A549 (cell line): ENCODE measurements at regions not wholly inside any gene's neighbourhood (a gene's known extent, or its start where the extent isn't known, plus 50 kb on each side); places are given as distances from the start of the nearest gene placed in this dataset.

Experiments used
- ATAC-seq, 2 experiments: fragments of 200-7000 bp in 1 of 2; fragments of >200 bp in 1 of 2; cut with Nextera tagmentation in 1 of 2; cut with Tn5 transposase in 1 of 2; 3 replicates each; pipeline versions ENCODE4 v1.8.0 to v1.9.1; 2018 to 2020; ENCODE audit warnings: mild to moderate bottlenecking in 1 of 2, moderate library complexity in 1 of 2
- CTCF ChIA-PET: fragments of 300-600 bp; sonication (Branson Sonifier 250); formaldehyde crosslinking; extraction: SDS; loops from one replicate; lab custom pipeline; 2021; ENCODE audit warnings: antibody characterized with exemption, inconsistent platforms; lab: Yijun Ruan, JAX
- POLR2A ChIA-PET: fragments of 350-600 bp; formaldehyde crosslinking; extraction: SDS; loops from one replicate; lab custom pipeline; 2021; ENCODE audit warnings: antibody characterized with exemption, inconsistent platforms; lab: Yijun Ruan, JAX
- DNase-seq, 2 experiments: peaks; one replicate each; pipeline versions ENCODE4 v3.0.0 to v3.0.0-alpha.2; 2011 to 2016; ENCODE audit warnings: low read depth in 1 of 2, low spot score in 1 of 2
- FAIRE-seq: peaks from 2 replicates; lab custom pipeline; 2011; peaks lifted over from hg19 to GRCh38; lab: Jason Lieb, UNC
- H3K27ac ChIP-seq, 2 experiments: fragments of >200 bp; sonication (Bioruptor Twin); formaldehyde crosslinking; 3 replicates each; pipeline ENCODE4 v1.5.1; 2016 to 2017
- H3K4me1 ChIP-seq: fragments of >200 bp; sonication (Bioruptor Twin); formaldehyde crosslinking; 3 replicates; pipeline ENCODE4 v1.6.1; 2016
- H3K4me2 ChIP-seq: fragments of >200 bp; sonication (Bioruptor Twin); formaldehyde crosslinking; 3 replicates; pipeline ENCODE4 v1.6.1; 2016
- H3K4me3 ChIP-seq: fragments of >200 bp; sonication (Bioruptor Twin); formaldehyde crosslinking; 3 replicates; pipeline ENCODE4 v1.5.1; 2016
- H3K9me3 ChIP-seq: fragments of >200 bp; sonication (Bioruptor Twin); formaldehyde crosslinking; 3 replicates; pipeline ENCODE4 v1.6.1; 2016
- CBX8 ChIP-seq: fragments of 200-600 bp; sonication (generic); IDR thresholded peaks from 2 replicates; pipeline ENCODE4 v1.6.1; 2016
- CEBPB ChIP-seq, 2 experiments: fragments of >200 bp in 1 of 2; sonication (Bioruptor Twin) in 1 of 2; formaldehyde crosslinking in 1 of 2; IDR thresholded peaks; 2 replicates each; pipeline ENCODE4 v1.6.1; 2012 to 2016
- CTCF ChIP-seq: fragments of >200 bp; sonication (Bioruptor Twin); formaldehyde crosslinking; IDR thresholded peaks from 3 replicates; pipeline ENCODE4 v1.5.1; 2016
- E2F6 ChIP-seq: IDR thresholded peaks from 2 replicates; pipeline ENCODE4 v1.6.1; 2012; ENCODE audit warnings: low read depth, borderline replicate concordance
- EHF ChIP-seq: fragments of 250-450 bp; sonication (Bioruptor Pico); IDR thresholded peaks from 2 replicates; pipeline ENCODE4 v1.5.0; 2020; ENCODE audit warnings: mild to moderate bottlenecking
- EHMT2 ChIP-seq: fragments of 200-600 bp; sonication (generic); IDR thresholded peaks from 2 replicates; pipeline ENCODE4 v1.6.1; 2016; ENCODE audit warnings: antibody characterized with exemption, low read depth, mild to moderate bottlenecking, moderate library complexity
- FOSB ChIP-seq: fragments of 250-450 bp; sonication (Bioruptor Pico); IDR thresholded peaks from 2 replicates; pipeline ENCODE4 v1.5.0; 2020; ENCODE audit warnings: mild to moderate bottlenecking, moderate library complexity
- FOSL2 ChIP-seq, 2 experiments: fragments of 450-650 bp in 1 of 2; fragments of >200 bp in 1 of 2; sonication (Bioruptor Twin) in 1 of 2; formaldehyde crosslinking; IDR thresholded peaks; 2 replicates each; pipeline versions ENCODE4 v1.5.0 to v1.6.1; 2016 to 2020; ENCODE audit warnings: mild to moderate bottlenecking in 1 of 2, moderate library complexity in 1 of 2
- GATA3 ChIP-seq: IDR thresholded peaks from 2 replicates; pipeline ENCODE4 v1.6.1; 2012; ENCODE audit warnings: borderline replicate concordance
- HDAC2 ChIP-seq: fragments of 200-600 bp; sonication (generic); IDR thresholded peaks from 2 replicates; pipeline ENCODE4 v1.6.1; 2016
- HEYL ChIP-seq: fragments of 250-450 bp; sonication (Bioruptor Pico); IDR thresholded peaks from 2 replicates; pipeline ENCODE4 v1.8.0; 2021; ENCODE audit warnings: mild to moderate bottlenecking, moderate library complexity
- HOXB13 ChIP-seq: fragments of 250-450 bp; sonication (Bioruptor Pico); IDR thresholded peaks from 2 replicates; pipeline ENCODE4 v1.5.0; 2020; ENCODE audit warnings: low read depth, mild to moderate bottlenecking, moderate library complexity
- HOXB5 ChIP-seq: fragments of 250-450 bp; sonication (Bioruptor Pico); IDR thresholded peaks from 2 replicates; pipeline ENCODE4 v1.5.0; 2020; ENCODE audit warnings: mild to moderate bottlenecking, moderate library complexity
- MAFK ChIP-seq: fragments of 450-650 bp; IDR thresholded peaks from 2 replicates; pipeline ENCODE4 v1.6.1; 2014; ENCODE audit not compliant: partially characterized antibody
- MAX ChIP-seq: IDR thresholded peaks from 2 replicates; pipeline ENCODE4 v1.6.1; 2012
- MYC ChIP-seq: IDR thresholded peaks from 2 replicates; pipeline ENCODE4 v1.6.1; 2012; ENCODE audit warnings: mild to moderate bottlenecking, inconsistent platforms, low read length, improper control_type of control experiment, borderline replicate concordance
- NFE2L2 ChIP-seq: fragments of 150-350 bp; conservative IDR thresholded peaks from 2 replicates; pipeline ENCODE4 v1.6.1; 2014; ENCODE audit warnings: low read length
- NPAS2 ChIP-seq: fragments of 250-450 bp; sonication (Bioruptor Pico); IDR thresholded peaks from 2 replicates; pipeline ENCODE4 v1.8.0; 2022; ENCODE audit warnings: mild to moderate bottlenecking, moderate library complexity, borderline replicate concordance
- NR3C1 ChIP-seq: fragments of >200 bp; sonication (Bioruptor Twin); formaldehyde crosslinking; IDR thresholded peaks from 3 replicates; pipeline ENCODE4 v1.6.1; 2017
- PBX3 ChIP-seq: IDR thresholded peaks from 2 replicates; pipeline ENCODE4 v1.6.1; 2012
- PHF8 ChIP-seq: fragments of 200-600 bp; sonication (generic); IDR thresholded peaks from 2 replicates; pipeline ENCODE4 v1.6.1; 2016; ENCODE audit warnings: low read depth, mild to moderate bottlenecking, antibody characterized with exemption, moderate library complexity, borderline replicate concordance
- RAD21 ChIP-seq, 2 experiments: fragments of >200 bp in 1 of 2; sonication (Bioruptor Twin) in 1 of 2; formaldehyde crosslinking in 1 of 2; IDR thresholded peaks in 1 of 2; conservative IDR thresholded peaks in 1 of 2; 2 replicates in 1 of 2; 3 replicates in 1 of 2; pipeline ENCODE4 v1.6.1; 2012 to 2018; ENCODE audit warnings: inconsistent platforms in 1 of 2
- RARB ChIP-seq: fragments of 250-450 bp; sonication (Bioruptor Pico); IDR thresholded peaks from 2 replicates; pipeline ENCODE4 v1.8.0; 2021; ENCODE audit warnings: mild to moderate bottlenecking, moderate library complexity
- REST ChIP-seq: fragments of 200-600 bp; sonication (generic); IDR thresholded peaks from 2 replicates; pipeline ENCODE4 v1.6.1; 2016; ENCODE audit warnings: antibody characterized with exemption, mild to moderate bottlenecking, moderate library complexity
- SMC3 ChIP-seq: fragments of >200 bp; sonication (Bioruptor Twin); formaldehyde crosslinking; IDR thresholded peaks from 3 replicates; pipeline ENCODE4 v1.6.1; 2018; ENCODE audit warnings: inconsistent platforms
- SREBF2 ChIP-seq: fragments of 450-650 bp; IDR thresholded peaks from 2 replicates; pipeline ENCODE4 v1.6.1; 2014; ENCODE audit warnings: mild to moderate bottlenecking, moderate library complexity
- TFCP2L1 ChIP-seq: fragments of 250-450 bp; sonication (Bioruptor Pico); IDR thresholded peaks from 2 replicates; pipeline ENCODE4 v1.5.0; 2021; ENCODE audit warnings: mild to moderate bottlenecking
- ZC3H11A ChIP-seq: fragments of 450-650 bp; IDR thresholded peaks from 2 replicates; pipeline ENCODE4 v1.6.1; 2014; ENCODE audit warnings: antibody characterized with exemption, mild to moderate bottlenecking
- ZSCAN20 ChIP-seq: fragments of 250-450 bp; sonication (Bioruptor Pico); IDR thresholded peaks from 2 replicates; pipeline ENCODE4 v1.8.0; 2022; ENCODE audit warnings: mild to moderate bottlenecking, moderate library complexity
- WGBS: methylation state at CpG from one replicate; pipeline ENCODE4 v1.1.6; 2017; ENCODE audit errors: missing lambda C conversion rate; 5-methylcytosine and 5-hydroxymethylcytosine counted together

GRCh38 chr2:139209586-139209985 lies 429.4 kb upstream of the NXPH2 start:
- Histone ChIP-seq H3K9me3 (no peaks in the 10 kb centered on the region), H3K27ac (no peak overlapping the region), H3K4me3 (no peak overlapping the region), H3K4me2 (no peak overlapping the region), H3K4me1 (no peaks in the 10 kb centered on the region)
- no peak for DNase-seq
- 0% methylated on average over 1 of the region's 1 CpG for WGBS
- peak; percentile 73 for TF ChIP-seq MAFK
- TF ChIP-seq FOSL2 (IDR thresholded peaks at IDR 0.05): no peak
- no peak for TF ChIP-seq FOSL2 (CRISPR knock-in tag; IDR thresholded peaks at IDR 0.05)
- no peak for TF ChIP-seq CTCF
- no peak for FAIRE-seq
- ATAC-seq: no peak
- ChIA-PET POLR2A (no interaction called here), CTCF (no interaction called here)

- FAIRE-seq (no peak), DNase-seq (no peak), ATAC-seq (no peak)
- ChIA-PET POLR2A (no interaction called here), CTCF (no interaction called here)
- no peak overlapping the region for H3K27ac ChIP-seq
- H3K4me1 ChIP-seq: no peaks in the 10 kb centered on the region
- no peak for TF ChIP-seq CBX8
- TF ChIP-seq MAX: no peak
- no peak for TF ChIP-seq FOSL2 (IDR thresholded peaks at IDR 0.05)
- TF ChIP-seq FOSL2 (CRISPR knock-in tag; IDR thresholded peaks at IDR 0.05): no peak
- no peak for TF ChIP-seq EHF (CRISPR knock-in tag)
- no peak for TF ChIP-seq REST
- TF ChIP-seq GATA3: no peak
- TF ChIP-seq SMC3: no peak
- no peak for TF ChIP-seq NR3C1
- TF ChIP-seq ZSCAN20 (CRISPR knock-in tag): no peak
- TF ChIP-seq EHMT2: no peak
- no peak for TF ChIP-seq ZC3H11A
- no peak for TF ChIP-seq FOSB
- TF ChIP-seq CEBPB (IDR thresholded peaks at IDR 0.05): no peak
- TF ChIP-seq HDAC2: no peak
- no peak for TF ChIP-seq RAD21 (conservative IDR thresholded peaks at IDR 0.05 in 1 of 2, IDR thresholded peaks at IDR 0.05 in 1 of 2)
- no peak for TF ChIP-seq SREBF2
- TF ChIP-seq HEYL (CRISPR knock-in tag): no peak
- TF ChIP-seq TFCP2L1 (CRISPR knock-in tag): no peak
- TF ChIP-seq HOXB13 (CRISPR knock-in tag): no peak
- 10% methylated on average over 2 of the region's 2 CpGs for WGBS
- no peaks in the 10 kb centered on the region for H3K9me3 ChIP-seq
- no peak overlapping the region for H3K4me2 ChIP-seq
- H3K4me3 ChIP-seq: no peak overlapping the region
Observed at GRCh38 chr2:139201516-139201915, 421.3 kb upstream of the NXPH2 start.

GRCh38 chr2:139196754-139197153 lies 416.6 kb upstream of the NXPH2 start:
- DNase-seq: no peak

More at GRCh38 chr2:139196754-139197153, 416.6 kb upstream of the NXPH2 start:
- Histone ChIP-seq H3K4me3 (no peak overlapping the region), H3K4me1 (no peaks in the 10 kb centered on the region), H3K27ac (no peak overlapping the region), H3K9me3 (no peaks in the 10 kb centered on the region), H3K4me2 (no peak overlapping the region)
- no peak for FAIRE-seq
- WGBS: 2% methylated on average over 4 of the region's 4 CpGs
- CTCF ChIA-PET: no interaction called here
- POLR2A ChIA-PET: no interaction called here
- TF ChIP-seq E2F6 (no peak), TFCP2L1 (CRISPR knock-in tag) (no peak), RAD21 (conservative IDR thresholded peaks at IDR 0.05 in 1 of 2, IDR thresholded peaks at IDR 0.05 in 1 of 2) (no peak), NFE2L2 (no peak), PHF8 (no peak), NPAS2 (CRISPR knock-in tag) (no peak), MYC (no peak), HOXB5 (CRISPR knock-in tag) (no peak), PBX3 (no peak), RARB (no peak)
- no peak for ATAC-seq
